MM.1S (cell line): ENCODE measurements at regions not wholly inside any gene's neighbourhood (a gene's known extent, or its start where the extent isn't known, plus 50 kb on each side); places are given as distances from the start of the nearest gene placed in this dataset.

Experiments
- DNase-seq: peaks from one replicate; pipeline ENCODE4 v3.0.0-alpha.2; 2015
- H2AFZ ChIP-seq: fragments of 300-600 bp; sonication (generic); 2 replicates; pipeline ENCODE4 v1.6.0; 2016; ENCODE audit warnings: antibody characterized with exemption, low read length
- H3F3A ChIP-seq: fragments of 300-600 bp; sonication (generic); 2 replicates; pipeline ENCODE4 v1.6.1; 2016; ENCODE audit warnings: mild to moderate bottlenecking, antibody characterized with exemption, low read length, moderate library complexity, mixed read lengths; ENCODE audit not compliant: insufficient read depth
- H3K27ac ChIP-seq: fragments of 300-600 bp; sonication (generic); 2 replicates; pipeline ENCODE4 v1.5.1; 2016; ENCODE audit warnings: mild to moderate bottlenecking, low read length
- H3K27me3 ChIP-seq: fragments of 300-600 bp; sonication (generic); replicated peaks from 2 replicates; pipeline ENCODE4 v1.6.0; 2016; ENCODE audit warnings: low read length; ENCODE audit not compliant: insufficient read depth
- H3K36me3 ChIP-seq: fragments of 300-600 bp; sonication (generic); replicated peaks from 2 replicates; pipeline ENCODE4 v1.6.1; 2016; ENCODE audit warnings: mild to moderate bottlenecking, low read length, mixed read lengths; ENCODE audit not compliant: insufficient read depth
- H3K4me1 ChIP-seq: fragments of 300-600 bp; sonication (generic); 2 replicates; pipeline ENCODE4 v1.6.1; 2016; ENCODE audit warnings: low read length, mixed read lengths
- H3K4me2 ChIP-seq: fragments of 300-600 bp; sonication (generic); 2 replicates; pipeline ENCODE4 v1.6.0; 2016; ENCODE audit warnings: low read depth, low read length
- H3K4me3 ChIP-seq: fragments of 300-600 bp; sonication (generic); 2 replicates; pipeline ENCODE4 v1.5.1; 2016; ENCODE audit warnings: low read length, mixed read lengths
- H3K79me2 ChIP-seq: fragments of 300-600 bp; sonication (generic); 2 replicates; pipeline ENCODE4 v1.6.1; 2016; ENCODE audit warnings: mixed run types, low read length, mixed read lengths
- H3K9ac ChIP-seq: fragments of 300-600 bp; sonication (generic); 2 replicates; pipeline ENCODE4 v1.6.1; 2016; ENCODE audit warnings: low read length, mixed read lengths
- H3K9me2 ChIP-seq: fragments of 300-600 bp; sonication (generic); replicated peaks from 2 replicates; pipeline ENCODE4 v1.6.1; 2016; ENCODE audit warnings: mild to moderate bottlenecking, low read length, mixed read lengths; ENCODE audit not compliant: insufficient read depth
- H3K9me3 ChIP-seq: fragments of 300-600 bp; sonication (generic); replicated peaks from 2 replicates; pipeline ENCODE4 v1.6.1; 2016; ENCODE audit warnings: mild to moderate bottlenecking, low read length, mixed read lengths; ENCODE audit not compliant: insufficient read depth
- H4K20me1 ChIP-seq: fragments of 300-600 bp; sonication (generic); 2 replicates; pipeline ENCODE4 v1.6.1; 2016; ENCODE audit warnings: mild to moderate bottlenecking, low read length, moderate library complexity, mixed read lengths; ENCODE audit not compliant: insufficient read depth
- CTCF ChIP-seq: fragments of 300-600 bp; sonication (generic); IDR thresholded peaks from 2 replicates; pipeline ENCODE4 v1.5.1; 2016; ENCODE audit warnings: antibody characterized with exemption, low read length, mixed read lengths
- EZH2 ChIP-seq: fragments of 300-600 bp; sonication (generic); optimal IDR thresholded peaks from 2 replicates; pipeline ENCODE3; 2017; ENCODE audit warnings: low read depth, mild to moderate bottlenecking, antibody characterized with exemption, low read length, mixed read lengths
- EZH2phosphoT487 ChIP-seq: fragments of 300-600 bp; sonication (generic); IDR thresholded peaks from 2 replicates; pipeline ENCODE4 v1.6.1; 2018; ENCODE audit warnings: antibody characterized with exemption, low read length

- H3F3A ChIP-seq = no peaks in the 10 kb centered on the region
- DNase-seq = no peak
- no peak overlapping the region for H2AFZ ChIP-seq
- no peaks in the 10 kb centered on the region for H3K36me3 ChIP-seq
- no peaks in the 10 kb centered on the region for H3K9me2 ChIP-seq
- H3K27me3 ChIP-seq = no peaks in the 10 kb centered on the region
- TF ChIP-seq EZH2 (no peak), CTCF (no peak), EZH2phosphoT487 (no peak)
- H3K4me2 ChIP-seq = no peak overlapping the region
- no peaks in the 10 kb centered on the region for H3K9me3 ChIP-seq
- no peaks in the 10 kb centered on the region for H3K79me2 ChIP-seq
- no peak overlapping the region for H3K27ac ChIP-seq
- H3K9ac ChIP-seq = no peak overlapping the region
- H3K4me3 ChIP-seq = no peak overlapping the region
- H3K4me1 ChIP-seq = no peaks in the 10 kb centered on the region
- no peaks in the 10 kb centered on the region for H4K20me1 ChIP-seq
These were observed 176.4 kb upstream of the PLET1 start for GRCh38 chr11:112437096-112437495.

- Histone ChIP-seq H3K79me2 (no peaks in the 10 kb centered on the region), H2AFZ (no peak overlapping the region), H3K9me2 (no peaks in the 10 kb centered on the region), H3K4me3 (no peak overlapping the region), H3K27ac (no peak overlapping the region), H3K36me3 (no peaks in the 10 kb centered on the region), H3K9ac (no peak overlapping the region), H3K4me2 (no peak overlapping the region), H3K4me1 (no peaks in the 10 kb centered on the region), H3F3A (no peaks in the 10 kb centered on the region), H3K27me3 (no peaks in the 10 kb centered on the region), H4K20me1 (no peaks in the 10 kb centered on the region), H3K9me3 (no peaks in the 10 kb centered on the region)
- TF ChIP-seq CTCF (no peak), EZH2 (no peak), EZH2phosphoT487 (no peak)
- DNase-seq = no peak
These were observed 179.0 kb upstream of the PLET1 start for GRCh38 chr11:112439614-112440013.

- no peak overlapping the region for H3K9ac ChIP-seq
- no peaks in the 10 kb centered on the region for H3K36me3 ChIP-seq
- no peaks in the 10 kb centered on the region for H3K4me1 ChIP-seq
- H3K4me2 ChIP-seq = no peak overlapping the region
- TF ChIP-seq EZH2 = no peak
- TF ChIP-seq CTCF = no peak
- TF ChIP-seq EZH2phosphoT487 = no peak
- H3K9me2 ChIP-seq = no peaks in the 10 kb centered on the region
- H3F3A ChIP-seq = no peaks in the 10 kb centered on the region
- no peak overlapping the region for H3K27ac ChIP-seq
- no peak overlapping the region for H2AFZ ChIP-seq
- no peak for DNase-seq
- no peak overlapping the region for H3K4me3 ChIP-seq
- no peaks in the 10 kb centered on the region for H3K79me2 ChIP-seq
- H4K20me1 ChIP-seq = no peaks in the 10 kb centered on the region
- no peaks in the 10 kb centered on the region for H3K27me3 ChIP-seq
- H3K9me3 ChIP-seq = no peaks in the 10 kb centered on the region
These were observed 179.9 kb upstream of the PLET1 start for GRCh38 chr11:112440518-112440917.
